HEK293 (cell line): ENCODE measurements at regions not wholly inside any gene's neighbourhood (a gene's known extent, or its start where the extent isn't known, plus 50 kb on each side); places are given as distances from the start of the nearest gene placed in this dataset.

Experiments used
- MZF1 ChIP-seq: fragments of 450-650 bp; formaldehyde crosslinking; IDR thresholded peaks from 2 replicates; pipeline ENCODE4 v1.5.1; 2017; ENCODE audit warnings: missing biosample characterization, missing genetic modification characterization, borderline replicate concordance
- PATZ1 ChIP-seq: fragments of 450-650 bp; formaldehyde crosslinking; IDR thresholded peaks from 2 replicates; pipeline ENCODE4 v1.5.1; 2016; ENCODE audit warnings: missing biosample characterization, missing genetic modification characterization
- YY1 ChIP-seq: fragments of 450-650 bp; formaldehyde crosslinking; IDR thresholded peaks from 2 replicates; pipeline ENCODE4 v1.5.1; 2018; ENCODE audit warnings: missing biosample characterization, missing genetic modification characterization
- ZBTB6 ChIP-seq: fragments of 450-650 bp; formaldehyde crosslinking; IDR thresholded peaks from 2 replicates; pipeline ENCODE4 v1.5.1; 2017; ENCODE audit warnings: missing biosample characterization, missing genetic modification characterization
- ZIC2 ChIP-seq: fragments of 450-650 bp; formaldehyde crosslinking; IDR thresholded peaks from 2 replicates; pipeline ENCODE4 v1.5.1; 2016; ENCODE audit warnings: missing biosample characterization, missing genetic modification characterization
- ZNF114 ChIP-seq: fragments of 450-650 bp; formaldehyde crosslinking; IDR thresholded peaks from 2 replicates; pipeline ENCODE4 v1.5.0; 2017; ENCODE audit warnings: missing biosample characterization, missing genetic modification characterization
- ZNF146 ChIP-seq: fragments of 450-650 bp; formaldehyde crosslinking; IDR thresholded peaks from 2 replicates; pipeline ENCODE4 v1.5.1; 2016; ENCODE audit warnings: missing biosample characterization, missing genetic modification characterization
- ZNF175 ChIP-seq: fragments of 450-650 bp; formaldehyde crosslinking; IDR thresholded peaks from 2 replicates; pipeline ENCODE4 v1.5.1; 2016; ENCODE audit warnings: missing biosample characterization, missing genetic modification characterization
- ZNF324 ChIP-seq: fragments of 450-650 bp; formaldehyde crosslinking; IDR thresholded peaks from 2 replicates; pipeline ENCODE4 v1.5.1; 2016; ENCODE audit warnings: missing biosample characterization, missing genetic modification characterization
- ZNF561 ChIP-seq: fragments of 450-650 bp; IDR thresholded peaks from 2 replicates; pipeline ENCODE4 v1.5.1; 2018; ENCODE audit warnings: missing biosample characterization, missing genetic modification characterization, borderline replicate concordance
- ZNF777 ChIP-seq: fragments of 450-650 bp; formaldehyde crosslinking; IDR thresholded peaks from 2 replicates; pipeline ENCODE4 v1.5.1; 2017; ENCODE audit warnings: missing biosample characterization, missing genetic modification characterization, borderline replicate concordance
- TF ChIP-seq, protein P1 (sequence below): fragments of 450-650 bp; formaldehyde crosslinking; IDR thresholded peaks from 2 replicates; pipeline ENCODE4 v1.5.1; 2016; ENCODE audit warnings: missing biosample characterization, missing genetic modification characterization
- TF ChIP-seq, protein P2 (sequence below): sonication (generic); formaldehyde crosslinking; IDR thresholded peaks from 2 replicates; pipeline ENCODE4 v1.8.1; 2022; ENCODE audit warnings: mild to moderate bottlenecking, moderate library complexity, missing genetic modification reagents

DNA sequence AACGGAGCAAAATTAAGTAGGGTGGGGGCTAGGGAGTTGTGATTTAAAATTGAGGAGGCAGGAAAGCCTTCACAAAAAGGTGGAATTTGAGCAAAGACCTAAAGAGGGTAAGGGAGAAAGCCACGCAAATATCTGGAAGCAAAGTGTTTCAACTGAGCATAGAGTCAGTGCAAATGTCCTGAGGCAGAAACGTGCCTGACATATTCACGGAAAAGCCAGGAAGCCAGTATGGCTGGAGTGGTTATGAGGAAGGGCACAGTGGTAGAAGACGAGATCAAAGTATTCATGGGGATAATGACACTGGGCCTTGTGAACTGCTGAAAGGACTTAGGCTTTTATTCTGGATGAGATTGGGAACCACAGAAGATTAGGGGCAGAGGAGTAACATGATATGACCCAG is 268.4 kb downstream of the MAN2A1 start:
- TF ChIP-seq, protein P1, sequence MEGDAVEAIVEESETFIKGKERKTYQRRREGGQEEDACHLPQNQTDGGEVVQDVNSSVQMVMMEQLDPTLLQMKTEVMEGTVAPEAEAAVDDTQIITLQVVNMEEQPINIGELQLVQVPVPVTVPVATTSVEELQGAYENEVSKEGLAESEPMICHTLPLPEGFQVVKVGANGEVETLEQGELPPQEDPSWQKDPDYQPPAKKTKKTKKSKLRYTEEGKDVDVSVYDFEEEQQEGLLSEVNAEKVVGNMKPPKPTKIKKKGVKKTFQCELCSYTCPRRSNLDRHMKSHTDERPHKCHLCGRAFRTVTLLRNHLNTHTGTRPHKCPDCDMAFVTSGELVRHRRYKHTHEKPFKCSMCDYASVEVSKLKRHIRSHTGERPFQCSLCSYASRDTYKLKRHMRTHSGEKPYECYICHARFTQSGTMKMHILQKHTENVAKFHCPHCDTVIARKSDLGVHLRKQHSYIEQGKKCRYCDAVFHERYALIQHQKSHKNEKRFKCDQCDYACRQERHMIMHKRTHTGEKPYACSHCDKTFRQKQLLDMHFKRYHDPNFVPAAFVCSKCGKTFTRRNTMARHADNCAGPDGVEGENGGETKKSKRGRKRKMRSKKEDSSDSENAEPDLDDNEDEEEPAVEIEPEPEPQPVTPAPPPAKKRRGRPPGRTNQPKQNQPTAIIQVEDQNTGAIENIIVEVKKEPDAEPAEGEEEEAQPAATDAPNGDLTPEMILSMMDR (tag by site-specific recombination): no peak
- TF ChIP-seq ZNF561 (tag by site-specific recombination) (no peak), ZNF324 (tag by site-specific recombination) (no peak), YY1 (tag by site-specific recombination) (no peak), ZIC2 (tag by site-specific recombination) (no peak), MZF1 (tag by site-specific recombination) (no peak), ZBTB6 (tag by site-specific recombination) (no peak), ZNF777 (tag by site-specific recombination) (no peak), PATZ1 (no peak), ZNF114 (tag by site-specific recombination) (no peak), ZNF175 (tag by site-specific recombination) (no peak), ZNF146 (tag by site-specific recombination) (no peak)
- TF ChIP-seq, protein P2, sequence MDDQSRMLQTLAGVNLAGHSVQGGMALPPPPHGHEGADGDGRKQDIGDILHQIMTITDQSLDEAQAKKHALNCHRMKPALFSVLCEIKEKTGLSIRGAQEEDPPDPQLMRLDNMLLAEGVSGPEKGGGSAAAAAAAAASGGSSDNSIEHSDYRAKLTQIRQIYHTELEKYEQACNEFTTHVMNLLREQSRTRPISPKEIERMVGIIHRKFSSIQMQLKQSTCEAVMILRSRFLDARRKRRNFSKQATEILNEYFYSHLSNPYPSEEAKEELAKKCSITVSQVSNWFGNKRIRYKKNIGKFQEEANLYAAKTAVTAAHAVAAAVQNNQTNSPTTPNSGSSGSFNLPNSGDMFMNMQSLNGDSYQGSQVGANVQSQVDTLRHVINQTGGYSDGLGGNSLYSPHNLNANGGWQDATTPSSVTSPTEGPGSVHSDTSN (CRISPR knock-in tag): no peak
